ENCODE measurements at regions not wholly inside any gene's neighbourhood (a gene's known extent, or its start where the extent isn't known, plus 50 kb on each side); places are given as distances from the start of the nearest gene placed in this dataset.

DNA sequence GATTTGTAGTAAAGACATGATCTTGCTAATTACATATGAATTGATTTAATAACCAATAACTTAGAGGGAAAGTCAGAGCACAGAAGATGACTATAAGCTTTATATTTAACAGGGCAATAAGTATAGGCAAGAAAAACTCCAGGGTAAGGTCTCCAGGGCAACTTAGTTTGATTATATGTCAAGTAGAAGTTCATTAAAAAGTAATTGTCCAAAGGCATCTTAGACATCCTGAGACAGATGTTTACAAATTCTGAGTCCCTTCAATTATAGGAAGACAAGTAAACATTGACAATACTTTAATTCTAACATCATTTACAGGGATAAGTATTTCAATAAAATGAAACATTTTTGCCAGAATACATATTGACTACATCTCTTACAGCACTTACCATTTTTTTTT is 416.0 kb downstream of the RAP2B start:
- TF ChIP-seq EZH2 (IDR thresholded peaks at IDR 0.05; ENCODE audit: borderline replicate concordance, insufficient read depth, low read depth, low read length, poor library complexity, severe bottlenecking), result no peak
- TF ChIP-seq, protein P1, sequence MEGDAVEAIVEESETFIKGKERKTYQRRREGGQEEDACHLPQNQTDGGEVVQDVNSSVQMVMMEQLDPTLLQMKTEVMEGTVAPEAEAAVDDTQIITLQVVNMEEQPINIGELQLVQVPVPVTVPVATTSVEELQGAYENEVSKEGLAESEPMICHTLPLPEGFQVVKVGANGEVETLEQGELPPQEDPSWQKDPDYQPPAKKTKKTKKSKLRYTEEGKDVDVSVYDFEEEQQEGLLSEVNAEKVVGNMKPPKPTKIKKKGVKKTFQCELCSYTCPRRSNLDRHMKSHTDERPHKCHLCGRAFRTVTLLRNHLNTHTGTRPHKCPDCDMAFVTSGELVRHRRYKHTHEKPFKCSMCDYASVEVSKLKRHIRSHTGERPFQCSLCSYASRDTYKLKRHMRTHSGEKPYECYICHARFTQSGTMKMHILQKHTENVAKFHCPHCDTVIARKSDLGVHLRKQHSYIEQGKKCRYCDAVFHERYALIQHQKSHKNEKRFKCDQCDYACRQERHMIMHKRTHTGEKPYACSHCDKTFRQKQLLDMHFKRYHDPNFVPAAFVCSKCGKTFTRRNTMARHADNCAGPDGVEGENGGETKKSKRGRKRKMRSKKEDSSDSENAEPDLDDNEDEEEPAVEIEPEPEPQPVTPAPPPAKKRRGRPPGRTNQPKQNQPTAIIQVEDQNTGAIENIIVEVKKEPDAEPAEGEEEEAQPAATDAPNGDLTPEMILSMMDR (IDR thresholded peaks at IDR 0.05), result no peak
